ENCODE measurements at regions not wholly inside any gene's neighbourhood (a gene's known extent, or its start where the extent isn't known, plus 50 kb on each side); places are given as distances from the start of the nearest gene placed in this dataset.
A peak's percentile ranks its signal among the peaks of the same experiment; 100 is the strongest.

GRCh38 chr6:56381801-56382251 lies 134.4 kb upstream of the COL21A1 start (continued):
- TF ChIP-seq KIAA2018 (CRISPR knock-in tag; IDR thresholded peaks at IDR 0.05; ENCODE audit: borderline replicate concordance), result no peak
- TF ChIP-seq SATB2 (CRISPR knock-in tag; IDR thresholded peaks at IDR 0.05), result no peak
- TF ChIP-seq CSRNP1 (CRISPR knock-in tag; IDR thresholded peaks at IDR 0.05), result no peak
- TF ChIP-seq, protein P1, sequence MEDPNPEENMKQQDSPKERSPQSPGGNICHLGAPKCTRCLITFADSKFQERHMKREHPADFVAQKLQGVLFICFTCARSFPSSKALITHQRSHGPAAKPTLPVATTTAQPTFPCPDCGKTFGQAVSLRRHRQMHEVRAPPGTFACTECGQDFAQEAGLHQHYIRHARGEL (CRISPR knock-in tag; IDR thresholded peaks at IDR 0.05), result no peak
- no peak for TF ChIP-seq ZNF44 (CRISPR knock-in tag; IDR thresholded peaks at IDR 0.05)
- no peak for TF ChIP-seq THAP11 (CRISPR knock-in tag; IDR thresholded peaks at IDR 0.05)
- TF ChIP-seq CENPX (CRISPR knock-in tag; IDR thresholded peaks at IDR 0.05), result no peak
- peak; percentile 89; the same call in 1 of the 2 replicates for TF ChIP-seq SOX5 (CRISPR knock-in tag; IDR thresholded peaks at IDR 0.05; ENCODE audit: borderline replicate concordance)
- TF ChIP-seq FOXA1 (IDR thresholded peaks at IDR 0.05), result no peak
- TF ChIP-seq FOXA1 (CRISPR knock-in tag; IDR thresholded peaks at IDR 0.05), result no peak
- no peak for TF ChIP-seq ZFY (CRISPR knock-in tag; IDR thresholded peaks at IDR 0.05)
- no peak for TF ChIP-seq SNAI1 (CRISPR knock-in tag; IDR thresholded peaks at IDR 0.05; ENCODE audit: borderline replicate concordance)
- TF ChIP-seq HOXA9 (CRISPR knock-in tag; IDR thresholded peaks at IDR 0.05; ENCODE audit: borderline replicate concordance), result peak; percentile 81; the same call in 1 of the 2 replicates
- TF ChIP-seq ZC3H13 (CRISPR knock-in tag; IDR thresholded peaks at IDR 0.05), result no peak
- TF ChIP-seq, protein P2, sequence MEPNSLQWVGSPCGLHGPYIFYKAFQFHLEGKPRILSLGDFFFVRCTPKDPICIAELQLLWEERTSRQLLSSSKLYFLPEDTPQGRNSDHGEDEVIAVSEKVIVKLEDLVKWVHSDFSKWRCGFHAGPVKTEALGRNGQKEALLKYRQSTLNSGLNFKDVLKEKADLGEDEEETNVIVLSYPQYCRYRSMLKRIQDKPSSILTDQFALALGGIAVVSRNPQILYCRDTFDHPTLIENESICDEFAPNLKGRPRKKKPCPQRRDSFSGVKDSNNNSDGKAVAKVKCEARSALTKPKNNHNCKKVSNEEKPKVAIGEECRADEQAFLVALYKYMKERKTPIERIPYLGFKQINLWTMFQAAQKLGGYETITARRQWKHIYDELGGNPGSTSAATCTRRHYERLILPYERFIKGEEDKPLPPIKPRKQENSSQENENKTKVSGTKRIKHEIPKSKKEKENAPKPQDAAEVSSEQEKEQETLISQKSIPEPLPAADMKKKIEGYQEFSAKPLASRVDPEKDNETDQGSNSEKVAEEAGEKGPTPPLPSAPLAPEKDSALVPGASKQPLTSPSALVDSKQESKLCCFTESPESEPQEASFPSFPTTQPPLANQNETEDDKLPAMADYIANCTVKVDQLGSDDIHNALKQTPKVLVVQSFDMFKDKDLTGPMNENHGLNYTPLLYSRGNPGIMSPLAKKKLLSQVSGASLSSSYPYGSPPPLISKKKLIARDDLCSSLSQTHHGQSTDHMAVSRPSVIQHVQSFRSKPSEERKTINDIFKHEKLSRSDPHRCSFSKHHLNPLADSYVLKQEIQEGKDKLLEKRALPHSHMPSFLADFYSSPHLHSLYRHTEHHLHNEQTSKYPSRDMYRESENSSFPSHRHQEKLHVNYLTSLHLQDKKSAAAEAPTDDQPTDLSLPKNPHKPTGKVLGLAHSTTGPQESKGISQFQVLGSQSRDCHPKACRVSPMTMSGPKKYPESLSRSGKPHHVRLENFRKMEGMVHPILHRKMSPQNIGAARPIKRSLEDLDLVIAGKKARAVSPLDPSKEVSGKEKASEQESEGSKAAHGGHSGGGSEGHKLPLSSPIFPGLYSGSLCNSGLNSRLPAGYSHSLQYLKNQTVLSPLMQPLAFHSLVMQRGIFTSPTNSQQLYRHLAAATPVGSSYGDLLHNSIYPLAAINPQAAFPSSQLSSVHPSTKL (CRISPR knock-in tag; IDR thresholded peaks at IDR 0.05), result peak; percentile 67
- TF ChIP-seq CERS6 (CRISPR knock-in tag; IDR thresholded peaks at IDR 0.05), result no peak

Data from HepG2 (cell line).